Peyer's patch (tissue), 4 donors: ENCODE measurements at regions not wholly inside any gene's neighbourhood (a gene's known extent, or its start where the extent isn't known, plus 50 kb on each side); places are given as distances from the start of the nearest gene placed in this dataset.

Experiments
- DNase-seq, 3 donors: peaks; one replicate each; pipeline ENCODE4 v3.0.0-alpha.2; 2017 to 2019
- H3K27ac ChIP-seq, 4 donors: fragments of 200-600 bp; sonication (generic); one replicate each; pipeline ENCODE4 v1.5.1; 2016 to 2019
- H3K27me3 ChIP-seq, 2 donors: fragments of 200-600 bp; sonication (generic); one replicate each; pipeline ENCODE4 v1.5.1; 2019
- H3K36me3 ChIP-seq, 3 donors: fragments of 200-600 bp; sonication (generic); one replicate each; pipeline ENCODE4 v1.5.1; 2016 to 2019
- H3K4me1 ChIP-seq, 4 donors: fragments of 200-600 bp; sonication (generic); one replicate each; pipeline ENCODE4 v1.5.1; 2016 to 2019
- H3K4me3 ChIP-seq, 4 donors: fragments of 200-600 bp; sonication (generic); 1 replicate in 3 of 4; 2 replicates in 1 of 4; pipeline ENCODE4 v1.5.1; 2016 to 2019; ENCODE audit warnings: mild to moderate bottlenecking in 1 of 4
- H3K9me3 ChIP-seq, 4 donors: fragments of 200-600 bp; sonication (generic); one replicate each; pipeline ENCODE4 v1.5.1; 2016 to 2019; ENCODE audit warnings: mild to moderate bottlenecking in 1 of 4
- CTCF ChIP-seq, 6 experiments: fragments of 450-650 bp in 4 of 6; fragments of 200-600 bp in 2 of 6; sonication (generic) in 1 of 6; IDR thresholded peaks; one replicate each; pipeline ENCODE4 v1.5.1; 2017 to 2019; ENCODE audit warnings: antibody characterized with exemption in 6 of 6, mild to moderate bottlenecking in 3 of 6, moderate library complexity in 1 of 6
- POLR2A ChIP-seq, 2 donors: fragments of 450-650 bp; IDR thresholded peaks; one replicate each; pipeline ENCODE4 v1.5.1; 2017; ENCODE audit warnings: antibody characterized with exemption in 2 of 2, mild to moderate bottlenecking in 2 of 2, moderate library complexity in 2 of 2

GRCh38 chr12:67911275-67911600 is 78.0 kb upstream of the IFNG-AS1 start:
- H3K36me3 ChIP-seq = no peaks in the 10 kb centered on the region
- H3K4me1 ChIP-seq = no peaks in the 10 kb centered on the region
- no peaks in the 10 kb centered on the region for H3K27me3 ChIP-seq
- DNase-seq = no peak
- no peak overlapping the region for H3K27ac ChIP-seq
- no peak overlapping the region for H3K4me3 ChIP-seq
- TF ChIP-seq CTCF (IDR thresholded peaks at IDR 0.05) (no peak), POLR2A (IDR thresholded peaks at IDR 0.05) (no peak)
- no peaks in the 10 kb centered on the region for H3K9me3 ChIP-seq

- Histone ChIP-seq H3K9me3 (no peaks in the 10 kb centered on the region), H3K27me3 (no peaks in the 10 kb centered on the region), H3K36me3 (no peaks in the 10 kb centered on the region), H3K4me1 (no peaks in the 10 kb centered on the region), H3K27ac (no peak overlapping the region), H3K4me3 (no peak overlapping the region)
- no peak for TF ChIP-seq CTCF (IDR thresholded peaks at IDR 0.05)
- TF ChIP-seq POLR2A (IDR thresholded peaks at IDR 0.05) = no peak
- no peak for DNase-seq
These were observed 77.5 kb upstream of the IFNG-AS1 start for GRCh38 chr12:67911789-67912188.

- Histone ChIP-seq H3K4me3 (no peak overlapping the region), H3K36me3 (no peaks in the 10 kb centered on the region), H3K27ac (no peak overlapping the region), H3K27me3 (no peaks in the 10 kb centered on the region), H3K9me3 (no peaks in the 10 kb centered on the region), H3K4me1 (no peaks in the 10 kb centered on the region)
- no peak for TF ChIP-seq POLR2A (IDR thresholded peaks at IDR 0.05)
- no peak for TF ChIP-seq CTCF (IDR thresholded peaks at IDR 0.05)
- peak in 1 of 3 donors; percentile 50 for DNase-seq
These were observed 73.9 kb upstream of the IFNG-AS1 start for GRCh38 chr12:67915335-67915851.

GRCh38 chr12:67916266-67916970 is 72.8 kb upstream of the IFNG-AS1 start:
- no peak for TF ChIP-seq POLR2A (IDR thresholded peaks at IDR 0.05)
- no peak for TF ChIP-seq CTCF (IDR thresholded peaks at IDR 0.05)
- Histone ChIP-seq H3K36me3 (no peaks in the 10 kb centered on the region), H3K4me3 (no peak overlapping the region), H3K27me3 (no peaks in the 10 kb centered on the region), H3K4me1 (no peaks in the 10 kb centered on the region), H3K27ac (no peak overlapping the region), H3K9me3 (no peaks in the 10 kb centered on the region)
- DNase-seq = no peak

GRCh38 chr12:67917811-67918210 is 71.4 kb upstream of the IFNG-AS1 start:
- H3K4me3 ChIP-seq = no peak overlapping the region
- H3K4me1 ChIP-seq = no peaks in the 10 kb centered on the region
- no peaks in the 10 kb centered on the region for H3K9me3 ChIP-seq
- TF ChIP-seq POLR2A (IDR thresholded peaks at IDR 0.05) (no peak), CTCF (IDR thresholded peaks at IDR 0.05) (no peak)
- H3K27me3 ChIP-seq = no peaks in the 10 kb centered on the region
- H3K27ac ChIP-seq = no peak overlapping the region
- DNase-seq = no peak
- H3K36me3 ChIP-seq = no peaks in the 10 kb centered on the region
